ENCODE measurements at regions not wholly inside any gene's neighbourhood (a gene's known extent, or its start where the extent isn't known, plus 50 kb on each side); places are given as distances from the start of the nearest gene placed in this dataset.

DNA sequence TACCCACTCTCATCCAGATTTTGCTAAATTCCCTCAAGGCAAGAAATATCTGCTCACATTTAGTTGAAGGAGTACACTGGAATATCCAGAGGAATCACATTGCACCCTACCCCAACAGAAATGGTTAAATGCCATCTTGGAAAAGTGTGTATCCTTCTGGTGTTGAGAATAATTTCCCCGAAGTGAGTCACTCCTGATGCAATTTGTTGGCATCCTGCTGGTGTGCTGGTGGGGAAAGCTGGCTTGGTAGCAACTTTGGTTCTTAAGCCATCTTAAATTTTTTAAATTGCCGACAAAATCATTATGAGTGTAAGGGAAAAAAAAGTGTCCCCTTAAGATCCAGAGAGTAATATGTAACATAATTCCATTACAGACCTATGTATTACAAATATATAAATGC is 337.3 kb upstream of the DACH1 start:
- no peak for DNase-seq
- H3K9ac ChIP-seq (ENCODE audit: low read depth, low read length): no peak overlapping the region
- H3K4me2 ChIP-seq (ENCODE audit: insufficient read depth, low read length): no peak overlapping the region
- no peak for TF ChIP-seq EZH2 (IDR thresholded peaks at IDR 0.05; ENCODE audit: borderline replicate concordance, low read depth, low read length, severe bottlenecking)
- no peak for TF ChIP-seq CTCF (IDR thresholded peaks at IDR 0.05; ENCODE audit: borderline replicate concordance, extremely low read depth, low read length, poor library complexity, severe bottlenecking)
- no peak overlapping the region for H2AFZ ChIP-seq (ENCODE audit: low read depth, low read length)
- H3K4me1 ChIP-seq (ENCODE audit: insufficient read depth, low read length): no peaks in the 10 kb centered on the region
- no peak overlapping the region for H3K27ac ChIP-seq (ENCODE audit: low read length)
- H3K9me3 ChIP-seq (ENCODE audit: insufficient read depth, low read length, severe bottlenecking): no peaks in the 10 kb centered on the region
- ATAC-seq (ENCODE audit: insufficient read depth, low read depth): no peak
- H4K20me1 ChIP-seq (ENCODE audit: insufficient read depth, low read length): no peaks in the 10 kb centered on the region
- no peak overlapping the region for H3K4me3 ChIP-seq (ENCODE audit: low read depth in 1 of 2, low read length in 2 of 2)
- no peaks in the 10 kb centered on the region for H3K79me2 ChIP-seq (ENCODE audit: insufficient read depth, low read length)
- H3K27me3 ChIP-seq (ENCODE audit: insufficient read depth, low read length, poor library complexity): no peaks in the 10 kb centered on the region
- no peaks in the 10 kb centered on the region for H3K36me3 ChIP-seq (ENCODE audit: insufficient read depth, low read length)

DNA sequence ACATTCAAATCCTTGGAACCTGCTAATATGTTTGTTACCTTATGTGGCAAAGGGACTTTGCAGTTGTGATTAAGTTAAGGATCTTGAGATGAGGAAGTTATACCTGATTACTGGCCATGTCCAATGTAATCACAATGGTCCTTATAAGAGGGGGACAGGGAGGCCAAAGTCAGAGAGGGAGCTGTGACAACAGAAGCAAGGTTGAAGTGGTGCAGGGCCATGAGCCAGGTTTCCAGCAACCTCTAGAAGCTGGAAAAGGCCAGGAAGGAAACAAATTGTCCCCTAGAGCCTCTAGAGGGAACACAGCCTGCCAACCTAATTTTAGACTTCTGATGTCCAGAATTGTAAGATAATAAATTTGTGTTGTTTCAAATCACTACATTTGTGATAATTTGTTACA is 334.7 kb upstream of the DACH1 start:
- Histone ChIP-seq H3K27me3 (ENCODE audit: insufficient read depth, low read length, poor library complexity) (no peaks in the 10 kb centered on the region), H3K4me3 (ENCODE audit: low read depth in 1 of 2, low read length in 2 of 2) (no peak overlapping the region), H4K20me1 (ENCODE audit: insufficient read depth, low read length) (no peaks in the 10 kb centered on the region), H3K79me2 (ENCODE audit: insufficient read depth, low read length) (no peaks in the 10 kb centered on the region), H2AFZ (ENCODE audit: low read depth, low read length) (no peak overlapping the region), H3K9ac (ENCODE audit: low read depth, low read length) (no peak overlapping the region), H3K4me2 (ENCODE audit: insufficient read depth, low read length) (no peak overlapping the region), H3K4me1 (ENCODE audit: insufficient read depth, low read length) (no peaks in the 10 kb centered on the region), H3K9me3 (ENCODE audit: insufficient read depth, low read length, severe bottlenecking) (no peaks in the 10 kb centered on the region), H3K36me3 (ENCODE audit: insufficient read depth, low read length) (no peaks in the 10 kb centered on the region), H3K27ac (ENCODE audit: low read length) (no peak overlapping the region)
- ATAC-seq (ENCODE audit: insufficient read depth, low read depth): no peak
- no peak for DNase-seq
- TF ChIP-seq EZH2 (IDR thresholded peaks at IDR 0.05; ENCODE audit: borderline replicate concordance, low read depth, low read length, severe bottlenecking) (no peak), CTCF (IDR thresholded peaks at IDR 0.05; ENCODE audit: borderline replicate concordance, extremely low read depth, low read length, poor library complexity, severe bottlenecking) (no peak)

GRCh38 chr13:72199640-72200039 is 332.6 kb upstream of the DACH1 start:
- H3K27me3 ChIP-seq (ENCODE audit: insufficient read depth, low read length, poor library complexity): no peaks in the 10 kb centered on the region
- no peaks in the 10 kb centered on the region for H3K79me2 ChIP-seq (ENCODE audit: insufficient read depth, low read length)
- H3K27ac ChIP-seq (ENCODE audit: low read length): no peak overlapping the region
- H2AFZ ChIP-seq (ENCODE audit: low read depth, low read length): no peak overlapping the region
- H3K4me3 ChIP-seq (ENCODE audit: low read depth in 1 of 2, low read length in 2 of 2): no peak overlapping the region
- H4K20me1 ChIP-seq (ENCODE audit: insufficient read depth, low read length): no peaks in the 10 kb centered on the region
- H3K9ac ChIP-seq (ENCODE audit: low read depth, low read length): no peak overlapping the region
- no peaks in the 10 kb centered on the region for H3K4me1 ChIP-seq (ENCODE audit: insufficient read depth, low read length)
- H3K36me3 ChIP-seq (ENCODE audit: insufficient read depth, low read length): no peaks in the 10 kb centered on the region
- H3K4me2 ChIP-seq (ENCODE audit: insufficient read depth, low read length): no peak overlapping the region
- DNase-seq (no peak), ATAC-seq (ENCODE audit: insufficient read depth, low read depth) (no peak)
- no peak for TF ChIP-seq CTCF (IDR thresholded peaks at IDR 0.05; ENCODE audit: borderline replicate concordance, extremely low read depth, low read length, poor library complexity, severe bottlenecking)
- no peak for TF ChIP-seq EZH2 (IDR thresholded peaks at IDR 0.05; ENCODE audit: borderline replicate concordance, low read depth, low read length, severe bottlenecking)
- no peaks in the 10 kb centered on the region for H3K9me3 ChIP-seq (ENCODE audit: insufficient read depth, low read length, severe bottlenecking)

DNA sequence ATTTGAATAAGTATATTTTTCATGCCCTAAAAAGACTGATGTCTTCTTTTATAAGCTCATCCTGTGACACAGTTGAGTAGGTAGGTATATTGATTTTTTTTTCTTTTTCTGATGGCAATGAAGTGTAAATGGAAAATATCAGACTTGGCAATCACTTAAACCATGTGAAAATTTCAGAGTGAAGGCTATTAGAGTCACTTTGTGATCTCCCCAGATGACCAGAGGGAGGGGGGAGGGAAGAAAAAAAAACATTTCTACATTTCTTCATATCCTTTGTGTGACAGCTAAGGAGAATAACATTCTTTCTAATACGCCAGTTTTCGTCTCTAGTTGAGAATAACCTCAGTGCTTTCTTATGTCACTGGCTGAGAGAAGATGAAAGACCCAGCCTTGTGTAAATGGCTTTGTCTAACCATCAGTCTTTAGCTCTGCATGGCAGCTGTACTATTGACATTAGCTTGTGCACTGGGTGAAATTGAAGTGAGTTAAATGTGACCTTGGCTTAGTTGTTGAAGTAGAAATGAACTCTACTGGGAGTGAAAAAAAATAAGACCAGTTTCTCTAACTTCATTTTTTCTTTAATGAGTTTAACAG is 332.1 kb upstream of the DACH1 start:
- TF ChIP-seq CTCF (IDR thresholded peaks at IDR 0.05; ENCODE audit: borderline replicate concordance, extremely low read depth, low read length, poor library complexity, severe bottlenecking): no peak
- no peak for TF ChIP-seq EZH2 (IDR thresholded peaks at IDR 0.05; ENCODE audit: borderline replicate concordance, low read depth, low read length, severe bottlenecking)
- H2AFZ ChIP-seq (ENCODE audit: low read depth, low read length): no peak overlapping the region
- DNase-seq (no peak), ATAC-seq (ENCODE audit: insufficient read depth, low read depth) (no peak)
- no peaks in the 10 kb centered on the region for H3K27me3 ChIP-seq (ENCODE audit: insufficient read depth, low read length, poor library complexity)
- no peaks in the 10 kb centered on the region for H3K79me2 ChIP-seq (ENCODE audit: insufficient read depth, low read length)
- no peak overlapping the region for H3K27ac ChIP-seq (ENCODE audit: low read length)
- H3K4me2 ChIP-seq (ENCODE audit: insufficient read depth, low read length): no peak overlapping the region
- no peaks in the 10 kb centered on the region for H3K9me3 ChIP-seq (ENCODE audit: insufficient read depth, low read length, severe bottlenecking)
- no peaks in the 10 kb centered on the region for H4K20me1 ChIP-seq (ENCODE audit: insufficient read depth, low read length)
- no peak overlapping the region for H3K9ac ChIP-seq (ENCODE audit: low read depth, low read length)
- no peaks in the 10 kb centered on the region for H3K36me3 ChIP-seq (ENCODE audit: insufficient read depth, low read length)
- H3K4me3 ChIP-seq (ENCODE audit: low read depth in 1 of 2, low read length in 2 of 2): no peak overlapping the region
- H3K4me1 ChIP-seq (ENCODE audit: insufficient read depth, low read length): no peaks in the 10 kb centered on the region

Measured in DND-41 (cell line).